ENCODE measurements at regions not wholly inside any gene's neighbourhood (a gene's known extent, or its start where the extent isn't known, plus 50 kb on each side); places are given as distances from the start of the nearest gene placed in this dataset.

DNA sequence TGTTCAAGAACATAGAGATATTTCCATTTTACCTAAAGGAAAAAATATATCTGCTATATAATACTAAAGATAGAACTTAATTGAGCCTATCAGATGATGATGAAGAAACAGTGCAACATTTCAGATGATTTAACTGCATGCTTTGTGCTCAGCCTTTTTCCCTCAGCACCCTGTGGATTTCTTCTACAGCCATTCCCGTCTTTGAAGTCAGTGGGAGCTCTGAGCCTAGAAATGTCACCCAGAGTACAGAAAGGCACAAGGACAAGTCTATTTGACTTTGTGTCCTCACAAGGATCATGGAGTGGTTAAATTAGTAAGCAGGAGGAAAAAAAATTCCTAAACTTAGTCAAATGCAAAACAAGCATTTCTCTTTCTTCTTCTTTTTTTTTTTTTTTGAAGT is 994.0 kb upstream of the FLRT2 start:
- no peak overlapping the region for H3K4me3 ChIP-seq (ENCODE audit: low read depth, low read length)
- DNase-seq (ENCODE audit: low read depth): no peak
- TF ChIP-seq, protein P1, sequence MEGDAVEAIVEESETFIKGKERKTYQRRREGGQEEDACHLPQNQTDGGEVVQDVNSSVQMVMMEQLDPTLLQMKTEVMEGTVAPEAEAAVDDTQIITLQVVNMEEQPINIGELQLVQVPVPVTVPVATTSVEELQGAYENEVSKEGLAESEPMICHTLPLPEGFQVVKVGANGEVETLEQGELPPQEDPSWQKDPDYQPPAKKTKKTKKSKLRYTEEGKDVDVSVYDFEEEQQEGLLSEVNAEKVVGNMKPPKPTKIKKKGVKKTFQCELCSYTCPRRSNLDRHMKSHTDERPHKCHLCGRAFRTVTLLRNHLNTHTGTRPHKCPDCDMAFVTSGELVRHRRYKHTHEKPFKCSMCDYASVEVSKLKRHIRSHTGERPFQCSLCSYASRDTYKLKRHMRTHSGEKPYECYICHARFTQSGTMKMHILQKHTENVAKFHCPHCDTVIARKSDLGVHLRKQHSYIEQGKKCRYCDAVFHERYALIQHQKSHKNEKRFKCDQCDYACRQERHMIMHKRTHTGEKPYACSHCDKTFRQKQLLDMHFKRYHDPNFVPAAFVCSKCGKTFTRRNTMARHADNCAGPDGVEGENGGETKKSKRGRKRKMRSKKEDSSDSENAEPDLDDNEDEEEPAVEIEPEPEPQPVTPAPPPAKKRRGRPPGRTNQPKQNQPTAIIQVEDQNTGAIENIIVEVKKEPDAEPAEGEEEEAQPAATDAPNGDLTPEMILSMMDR (IDR thresholded peaks at IDR 0.05; ENCODE audit: control insufficient read depth, extremely low read depth, insufficient read depth): no peak

DNA sequence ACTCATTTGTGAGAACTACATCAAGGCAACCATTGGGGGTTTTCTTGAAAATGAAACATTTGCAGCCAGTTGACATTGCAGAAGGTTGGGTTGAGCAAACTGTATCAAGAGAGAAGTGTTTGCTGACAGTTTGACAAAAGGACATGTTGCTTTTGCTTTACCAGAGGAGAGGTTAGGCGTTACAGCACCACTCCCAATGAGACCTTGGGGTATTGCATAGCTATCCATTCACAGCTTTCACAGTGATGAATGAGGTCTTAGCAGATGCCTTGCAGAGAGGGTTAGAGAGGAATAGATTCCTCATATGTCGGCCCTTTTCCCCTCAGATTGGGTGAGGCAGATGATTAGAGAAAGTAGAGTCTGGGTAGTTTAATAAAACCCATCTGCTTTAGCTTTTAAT is 988.9 kb upstream of the FLRT2 start:
- no peak for DNase-seq (ENCODE audit: low read depth)
- TF ChIP-seq, protein P1 (IDR thresholded peaks at IDR 0.05; ENCODE audit: control insufficient read depth, extremely low read depth, insufficient read depth): no peak
- H3K4me3 ChIP-seq (ENCODE audit: low read depth, low read length): no peak overlapping the region

DNA sequence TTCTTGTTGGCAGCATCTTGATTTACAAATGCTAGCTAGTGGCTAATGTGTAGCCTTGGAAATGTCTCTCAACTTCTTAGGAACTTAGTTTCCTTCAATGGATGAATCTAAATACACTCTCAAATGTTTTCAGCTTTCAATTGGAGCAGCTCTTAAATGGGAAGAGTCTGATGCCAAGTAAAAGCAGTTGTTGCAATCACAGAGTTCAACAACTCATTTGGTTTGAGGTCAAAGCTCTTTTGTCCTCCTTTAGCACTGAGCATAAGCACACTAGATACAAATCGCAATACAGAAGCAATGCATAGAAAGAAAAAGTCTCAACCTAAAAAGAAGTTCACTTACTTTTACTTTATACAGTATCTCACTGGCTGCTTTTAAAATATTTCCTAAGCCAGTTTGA is 986.1 kb upstream of the FLRT2 start:
- no peak for DNase-seq (ENCODE audit: low read depth)
- TF ChIP-seq, protein P1 (IDR thresholded peaks at IDR 0.05; ENCODE audit: control insufficient read depth, extremely low read depth, insufficient read depth): no peak
- no peak overlapping the region for H3K4me3 ChIP-seq (ENCODE audit: low read depth, low read length)

DNA sequence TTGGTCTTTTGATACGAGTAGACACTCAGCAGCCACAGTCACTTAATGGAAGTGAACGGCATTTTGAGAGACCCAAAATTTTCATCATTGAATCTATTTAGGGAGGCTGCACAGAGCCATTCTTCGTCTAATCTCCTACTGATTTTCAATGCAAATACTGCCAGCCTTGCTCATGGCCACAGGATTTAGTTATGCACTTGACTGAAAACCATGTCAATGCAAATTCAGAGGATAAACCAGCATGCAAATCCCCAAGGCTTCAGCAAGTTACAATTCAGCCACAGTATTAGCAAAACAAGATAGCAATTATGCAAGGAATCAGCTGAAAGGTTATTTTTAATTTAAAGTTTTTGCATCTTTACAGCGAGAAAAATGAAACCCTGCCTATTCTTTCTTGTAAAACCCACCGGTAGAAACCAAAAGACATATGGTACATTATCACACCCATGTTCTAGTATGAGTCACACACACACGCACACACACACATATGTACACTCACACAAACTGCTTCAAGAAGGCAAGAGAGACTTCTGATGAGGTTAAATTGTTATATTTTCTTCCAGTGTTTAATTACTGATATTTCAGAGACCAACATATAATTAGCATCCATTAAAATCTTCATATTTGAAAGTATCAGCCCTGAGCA is 985.3 kb upstream of the FLRT2 start:
- DNase-seq (ENCODE audit: low read depth): no peak
- TF ChIP-seq, protein P1 (IDR thresholded peaks at IDR 0.05; ENCODE audit: control insufficient read depth, extremely low read depth, insufficient read depth): no peak
- H3K4me3 ChIP-seq (ENCODE audit: low read depth, low read length): no peak overlapping the region

DNA sequence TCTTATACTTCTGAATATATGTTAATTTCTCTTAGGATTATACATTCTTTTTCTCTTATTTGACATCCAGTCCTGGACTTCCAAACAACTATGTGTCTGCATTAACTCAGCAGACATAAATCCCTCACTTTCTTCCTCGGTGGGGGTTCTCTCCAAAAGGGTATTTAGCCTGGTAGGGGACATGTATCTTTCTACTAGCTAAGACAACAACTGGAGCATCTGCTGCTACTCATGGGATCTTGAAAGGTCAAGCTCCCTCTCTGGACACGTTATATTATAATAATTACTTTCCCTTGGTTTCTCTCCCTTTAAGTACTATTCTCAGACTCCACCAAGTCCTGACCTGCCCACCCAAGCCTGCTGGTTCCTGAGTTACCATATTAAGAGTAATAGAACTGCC is 983.7 kb upstream of the FLRT2 start:
- H3K4me3 ChIP-seq (ENCODE audit: low read depth, low read length): no peak overlapping the region
- DNase-seq (ENCODE audit: low read depth): no peak
- TF ChIP-seq, protein P1 (IDR thresholded peaks at IDR 0.05; ENCODE audit: control insufficient read depth, extremely low read depth, insufficient read depth): no peak

DNA sequence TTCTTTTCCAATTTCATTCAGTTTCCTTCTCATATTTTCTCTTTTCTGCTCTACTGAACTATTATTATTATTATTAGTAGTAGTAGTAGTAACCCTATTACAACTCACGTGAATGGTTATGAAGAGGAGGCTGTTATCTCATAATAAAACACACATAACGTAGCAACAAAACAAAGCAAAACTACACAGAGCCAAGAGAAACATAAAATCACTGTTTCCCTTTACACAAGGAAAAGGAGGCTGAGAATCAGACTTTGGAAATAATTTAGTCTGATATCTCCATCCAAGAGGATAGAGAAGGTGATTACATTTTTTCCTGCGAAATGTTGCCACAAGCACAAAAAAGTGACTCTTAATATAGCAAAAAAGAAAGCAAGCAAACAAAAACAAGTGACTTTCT is 975.8 kb upstream of the FLRT2 start:
- no peak for DNase-seq (ENCODE audit: low read depth)
- TF ChIP-seq, protein P1 (IDR thresholded peaks at IDR 0.05; ENCODE audit: control insufficient read depth, extremely low read depth, insufficient read depth): no peak
- H3K4me3 ChIP-seq (ENCODE audit: low read depth, low read length): no peak overlapping the region

DNA sequence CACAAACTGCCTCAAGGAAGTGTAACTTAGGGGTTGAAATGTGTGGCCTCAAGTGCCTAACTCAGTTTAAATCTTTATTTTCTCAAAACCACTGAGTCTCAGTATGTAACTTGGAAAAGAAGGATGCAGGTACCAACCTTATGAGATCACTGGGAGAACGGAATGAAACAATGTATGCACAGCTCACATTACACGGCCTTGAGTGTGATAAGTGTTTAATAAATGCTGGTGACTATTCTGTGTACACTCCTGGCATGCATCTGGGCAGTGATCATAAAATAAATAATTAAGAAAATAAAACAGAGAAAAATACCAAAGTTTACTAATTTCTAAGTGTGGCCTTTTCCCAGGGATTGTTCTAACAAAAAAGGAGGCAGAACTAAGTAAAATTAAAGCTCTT is 974.5 kb upstream of the FLRT2 start:
- H3K4me3 ChIP-seq (ENCODE audit: low read depth, low read length): no peak overlapping the region
- no peak for DNase-seq (ENCODE audit: low read depth)
- TF ChIP-seq, protein P1 (IDR thresholded peaks at IDR 0.05; ENCODE audit: control insufficient read depth, extremely low read depth, insufficient read depth): no peak

All from LNCaP clone FGC (cell line).